Endothelial cell of umbilical vein (primary cell): ENCODE measurements at regions not wholly inside any gene's neighbourhood (a gene's known extent, or its start where the extent isn't known, plus 50 kb on each side); places are given as distances from the start of the nearest gene placed in this dataset.

ENCODE experiments used
- BruUV-seq: library from RNA; stranded (reverse); fragments of 400-500 nt; replicated peaks from 2 replicates; lab custom pipeline; 2021; lab: Mats Ljungman, UMichigan
- CTCF ChIA-PET: fragments of 300-600, 350-600 bp; sonication (Branson Sonifier 250); formaldehyde crosslinking; loops from one replicate; lab custom pipeline; 2021; ENCODE audit warnings: antibody characterized with exemption, inconsistent platforms; lab: Charles Lee
- POLR2A ChIA-PET: fragments of 300-600, 350-600 bp; sonication (Branson Sonifier 250); formaldehyde crosslinking; loops from one replicate; lab custom pipeline; 2021; ENCODE audit warnings: antibody characterized with exemption, inconsistent platforms; lab: Charles Lee
- DNase-seq: peaks from one replicate; pipeline ENCODE4 v3.0.0-alpha.2; 2011; ENCODE audit warnings: low read depth, low spot score
- FAIRE-seq: peaks from 2 replicates; lab custom pipeline; 2011; peaks lifted over from hg19 to GRCh38; lab: Jason Lieb, UNC
- H2AFZ ChIP-seq: 2 replicates; pipeline ENCODE4 v1.6.0; 2012; ENCODE audit warnings: low read depth, low read length, control low read depth, inconsistent platforms
- H3K27ac ChIP-seq: 2 replicates; pipeline ENCODE4 v1.5.1; 2011; ENCODE audit warnings: low read depth, mild to moderate bottlenecking, control low read depth, low read length, moderate library complexity; ENCODE audit not compliant: insufficient read depth
- H3K27me3 ChIP-seq, 2 experiments: 2 replicates each; pipeline versions ENCODE4 v1.6.0 to v1.6.1; 2011; ENCODE audit warnings: low read length in 2 of 2, mixed read lengths in 1 of 2; ENCODE audit not compliant: control insufficient read depth in 2 of 2, insufficient read depth in 2 of 2
- H3K36me3 ChIP-seq, 2 experiments: 2 replicates in 1 of 2; 3 replicates in 1 of 2; pipeline ENCODE4 v1.5.1; 2011; ENCODE audit warnings: low read length in 2 of 2, mild to moderate bottlenecking in 1 of 2, moderate library complexity in 1 of 2; ENCODE audit not compliant: control insufficient read depth in 2 of 2, insufficient read depth in 2 of 2; ENCODE audit errors: extremely low read depth in 1 of 2
- H3K4me1 ChIP-seq: 3 replicates; pipeline ENCODE4 v1.5.1; 2011; ENCODE audit warnings: mild to moderate bottlenecking, low read length; ENCODE audit not compliant: control insufficient read depth, insufficient read depth; ENCODE audit errors: extremely low read depth
- H3K4me2 ChIP-seq: 2 replicates; pipeline ENCODE4 v1.6.1; 2011; ENCODE audit warnings: low read length, control low read depth, mixed read lengths; ENCODE audit not compliant: insufficient read depth
- H3K4me3 ChIP-seq, 3 experiments: fragments of 200-600 bp in 1 of 3; sonication (generic), shearing (Covaris generic) in 1 of 3; replicated peaks in 1 of 3; 2 replicates each; pipeline ENCODE4 v1.5.1; 2011 to 2016; ENCODE audit warnings: control low read depth in 3 of 3, low read length in 3 of 3, mild to moderate bottlenecking in 2 of 3, inconsistent platforms in 1 of 3, low read depth in 1 of 3, moderate library complexity in 1 of 3; ENCODE audit not compliant: insufficient read depth in 1 of 3
- H3K79me2 ChIP-seq: 2 replicates; pipeline ENCODE4 v1.6.0; 2012; ENCODE audit warnings: low read length, inconsistent platforms; ENCODE audit not compliant: control insufficient read depth, insufficient read depth
- H3K9ac ChIP-seq: replicated peaks from 2 replicates; pipeline ENCODE3; 2011; ENCODE audit warnings: low read length, control low read depth; ENCODE audit not compliant: insufficient read depth; ENCODE audit errors: extremely low read depth
- H3K9me1 ChIP-seq: replicated peaks from 3 replicates; pipeline ENCODE4 v1.6.0; 2011; ENCODE audit warnings: mild to moderate bottlenecking, low read length; ENCODE audit not compliant: control insufficient read depth, insufficient read depth; ENCODE audit errors: extremely low read depth
- H3K9me3 ChIP-seq: replicated peaks from 2 replicates; pipeline ENCODE4 v1.5.1; 2012; ENCODE audit warnings: low read length, inconsistent platforms; ENCODE audit not compliant: control insufficient read depth, insufficient read depth
- H4K20me1 ChIP-seq: replicated peaks from 2 replicates; pipeline ENCODE3; 2011; ENCODE audit warnings: mild to moderate bottlenecking, low read length; ENCODE audit not compliant: control insufficient read depth, insufficient read depth; ENCODE audit errors: extremely low read depth
- EZH2 ChIP-seq: IDR thresholded peaks from 2 replicates; pipeline ENCODE4 v1.6.1; 2012; ENCODE audit warnings: borderline replicate concordance, low read depth, mild to moderate bottlenecking, moderate library complexity, low read length, inconsistent platforms; ENCODE audit not compliant: severe bottlenecking
- FOS ChIP-seq: IDR thresholded peaks from 2 replicates; pipeline ENCODE4 v1.6.1; 2011; ENCODE audit warnings: mild to moderate bottlenecking, low read length, moderate library complexity, borderline replicate concordance; ENCODE audit not compliant: insufficient read depth
- GATA2 ChIP-seq: IDR thresholded peaks from 2 replicates; pipeline ENCODE4 v1.7.0; 2011; ENCODE audit warnings: low read depth, mild to moderate bottlenecking, moderate library complexity, mixed read lengths, low read length; ENCODE audit not compliant: insufficient read length, insufficient read depth
- JUN ChIP-seq: IDR thresholded peaks from 2 replicates; pipeline ENCODE4 v1.6.1; 2011; ENCODE audit warnings: borderline replicate concordance, low read depth; ENCODE audit not compliant: insufficient read length, insufficient read depth
- MYC ChIP-seq: IDR thresholded peaks from one replicate; pipeline ENCODE4 v1.6.1; 2011; ENCODE audit warnings: mild to moderate bottlenecking, low read depth, low read length
- POLR2A ChIP-seq: IDR thresholded peaks from 2 replicates; pipeline ENCODE4 v1.6.1; 2012; ENCODE audit warnings: low read depth, mild to moderate bottlenecking, control low read depth, low read length
- POLR2AphosphoS5 ChIP-seq: IDR thresholded peaks from 2 replicates; pipeline ENCODE4 v1.6.1; 2012; ENCODE audit warnings: low read depth, mild to moderate bottlenecking, control low read depth, low read length, moderate library complexity; ENCODE audit not compliant: insufficient read depth
- dilution Hi-C: fragments of 300-500 bp; cut with MboI; formaldehyde crosslinking; loops from one replicate; pipeline ENCODE4 v1.15.0; 2019; ENCODE audit warnings: low sequenced_read_pairs; ENCODE audit not compliant: extremely low pct_ligation_motif_present
- intact Hi-C: fragments of 100-400 bp; cut with micrococcal nuclease; formaldehyde crosslinking; loops from one replicate; pipeline ENCODE4 v1.10.0; 2022
- TF ChIP-seq, protein P1 (sequence below): IDR thresholded peaks from 2 replicates; pipeline ENCODE4 v1.6.1; 2011; ENCODE audit not compliant: insufficient read depth, insufficient read length
- TF ChIP-seq, protein P2 (sequence below), 2 donors: IDR thresholded peaks; 1 replicate in 1 of 2; 2 replicates in 1 of 2; pipeline ENCODE4 v1.5.1; 2011; ENCODE audit warnings: low read length in 2 of 2, mild to moderate bottlenecking in 2 of 2, moderate library complexity in 2 of 2, control low read depth in 1 of 2, inconsistent platforms in 1 of 2, low read depth in 1 of 2; ENCODE audit not compliant: insufficient read depth in 1 of 2; ENCODE audit errors: extremely low read depth in 1 of 2

DNA sequence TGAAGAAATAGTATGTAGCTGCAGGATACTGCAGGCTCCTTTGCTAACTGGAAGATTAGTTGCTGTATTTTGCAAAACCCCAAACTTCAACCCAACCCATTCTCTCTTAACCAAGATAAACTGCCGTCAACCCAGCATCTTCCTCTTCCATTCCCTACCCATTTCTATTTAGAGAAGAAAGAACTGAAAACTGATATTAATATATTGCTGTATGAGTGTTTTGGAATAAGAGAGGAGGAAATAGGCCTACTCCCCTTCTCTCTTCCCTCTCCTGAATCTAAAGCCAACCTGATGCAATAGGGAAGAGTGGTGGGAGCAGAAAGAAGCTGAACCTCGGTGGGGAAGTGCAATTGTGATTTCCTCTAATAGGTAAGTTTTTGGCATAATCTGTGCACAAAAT, 83.7 kb downstream of the TMEM215 start:
- no peak overlapping the region for H3K4me2 ChIP-seq
- FAIRE-seq (no peak), DNase-seq (no peak)
- intact Hi-C loops = no loop called here
- H3K9me3 ChIP-seq = no peaks in the 10 kb centered on the region
- H4K20me1 ChIP-seq = no peaks in the 10 kb centered on the region
- dilution Hi-C loops = no loop called here
- H2AFZ ChIP-seq = no peak overlapping the region
- H3K4me1 ChIP-seq = no peaks in the 10 kb centered on the region
- H3K4me3 ChIP-seq = no peak overlapping the region
- H3K27me3 ChIP-seq = peaks cover 2% of the 10 kb centered on the region in 2 experiments
- TF ChIP-seq MYC (no peak), EZH2 (no peak), GATA2 (no peak), POLR2AphosphoS5 (no peak), FOS (no peak), POLR2A (no peak), JUN (no peak)
- TF ChIP-seq, protein P1, sequence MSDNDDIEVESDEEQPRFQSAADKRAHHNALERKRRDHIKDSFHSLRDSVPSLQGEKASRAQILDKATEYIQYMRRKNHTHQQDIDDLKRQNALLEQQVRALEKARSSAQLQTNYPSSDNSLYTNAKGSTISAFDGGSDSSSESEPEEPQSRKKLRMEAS = no peak
- TF ChIP-seq, protein P2, sequence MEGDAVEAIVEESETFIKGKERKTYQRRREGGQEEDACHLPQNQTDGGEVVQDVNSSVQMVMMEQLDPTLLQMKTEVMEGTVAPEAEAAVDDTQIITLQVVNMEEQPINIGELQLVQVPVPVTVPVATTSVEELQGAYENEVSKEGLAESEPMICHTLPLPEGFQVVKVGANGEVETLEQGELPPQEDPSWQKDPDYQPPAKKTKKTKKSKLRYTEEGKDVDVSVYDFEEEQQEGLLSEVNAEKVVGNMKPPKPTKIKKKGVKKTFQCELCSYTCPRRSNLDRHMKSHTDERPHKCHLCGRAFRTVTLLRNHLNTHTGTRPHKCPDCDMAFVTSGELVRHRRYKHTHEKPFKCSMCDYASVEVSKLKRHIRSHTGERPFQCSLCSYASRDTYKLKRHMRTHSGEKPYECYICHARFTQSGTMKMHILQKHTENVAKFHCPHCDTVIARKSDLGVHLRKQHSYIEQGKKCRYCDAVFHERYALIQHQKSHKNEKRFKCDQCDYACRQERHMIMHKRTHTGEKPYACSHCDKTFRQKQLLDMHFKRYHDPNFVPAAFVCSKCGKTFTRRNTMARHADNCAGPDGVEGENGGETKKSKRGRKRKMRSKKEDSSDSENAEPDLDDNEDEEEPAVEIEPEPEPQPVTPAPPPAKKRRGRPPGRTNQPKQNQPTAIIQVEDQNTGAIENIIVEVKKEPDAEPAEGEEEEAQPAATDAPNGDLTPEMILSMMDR (IDR thresholded peaks at IDR 0.05; ENCODE audit: extremely low read depth in 1 of 2, insufficient read depth in 1 of 2, low read depth in 1 of 2, low read length in 2 of 2) = no peak
- no TSS peak for BruUV-seq
- H3K27ac ChIP-seq = no peak overlapping the region
- no peaks in the 10 kb centered on the region for H3K79me2 ChIP-seq
- no peaks in the 10 kb centered on the region for H3K36me3 ChIP-seq
- POLR2A ChIA-PET = no interaction called here
- no peak overlapping the region for H3K9ac ChIP-seq
- CTCF ChIA-PET = interaction anchor here (0.6 kb wide), 1 partner anchor 14 kb away, joined by 4 read pairs; no protein-coding TSS in a partner anchor
- no peaks in the 10 kb centered on the region for H3K9me1 ChIP-seq
